ENCODE measurements at regions not wholly inside any gene's neighbourhood (a gene's known extent, or its start where the extent isn't known, plus 50 kb on each side); places are given as distances from the start of the nearest gene placed in this dataset.

- ATAC-seq (no peak), DNase-seq (ENCODE audit: extremely low read depth in 1 of 4, low spot score in 3 of 4) (no peak), FAIRE-seq (no peak)
- Histone ChIP-seq H3K27ac (ENCODE audit: extremely low read depth, low read depth, low read length) (no peak overlapping the region), H4K20me1 (replicated peaks; ENCODE audit: control insufficient read depth, insufficient read depth, low read length) (no peaks in the 10 kb centered on the region), H3K36me3 (ENCODE audit: control insufficient read depth, insufficient read depth, low read length) (no peaks in the 10 kb centered on the region), H3K27me3 (ENCODE audit: control insufficient read depth in 2 of 2, insufficient read depth in 2 of 2, low read length in 2 of 2) (peaks cover 0 to 26% of the 10 kb centered on the region in 2 experiments; a peak in 3 of 5 replicates), H3K79me2 (ENCODE audit: control insufficient read depth, insufficient read depth, low read length) (no peaks in the 10 kb centered on the region), H2AFZ (ENCODE audit: low read depth, low read length) (no peak overlapping the region), H3K9me3 (replicated peaks; ENCODE audit: control insufficient read depth, insufficient read depth, low read depth, low read length) (no peaks in the 10 kb centered on the region), H3K9ac (ENCODE audit: insufficient read depth in 1 of 2, low read depth in 2 of 2, low read length in 2 of 2) (no peak overlapping the region), H3K4me2 (ENCODE audit: insufficient read depth, low read length) (no peak overlapping the region), H3K4me3 (no peak overlapping the region), H3K4me1 (replicated peaks in 1 of 2; ENCODE audit: control insufficient read depth in 2 of 2, insufficient read depth in 2 of 2, low read length in 2 of 2) (no peaks in the 10 kb centered on the region), H3K9me1 (ENCODE audit: control insufficient read depth, insufficient read depth, low read length) (no peaks in the 10 kb centered on the region)
- intact Hi-C loops (cut with micrococcal nuclease) (no loop called here), in situ Hi-C loops (cut with MboI) (no loop called here)
- ChIA-PET CTCF (ENCODE audit: low intra/inter-chr PET ratio) (no interaction called here), POLR2A (no interaction called here)
- no TSS peak for BruUV-seq (replicated peaks)
- WGBS (ENCODE audit: insufficient coverage, low coverage, missing lambda C conversion rate): under 1% methylated on average over 21 of the region's 22 CpGs
- TF ChIP-seq ZNF277 (CRISPR knock-in tag; IDR thresholded peaks at IDR 0.05; ENCODE audit: borderline replicate concordance) (no peak), SP1 (CRISPR knock-in tag; IDR thresholded peaks at IDR 0.05) (no peak), DEAF1 (CRISPR knock-in tag; IDR thresholded peaks at IDR 0.05) (no peak), RBBP5 (IDR thresholded peaks at IDR 0.05; ENCODE audit: borderline replicate concordance, insufficient read depth, low read length, poor library complexity, severe bottlenecking) (no peak), FOXK2 (conservative IDR thresholded peaks at IDR 0.05 in 1 of 2, IDR thresholded peaks at IDR 0.05 in 1 of 2; ENCODE audit: low read depth in 2 of 2) (no peak), ZNF3 (CRISPR knock-in tag; IDR thresholded peaks at IDR 0.05) (no peak), HNRNPK (IDR thresholded peaks at IDR 0.05; ENCODE audit: low read depth, low read length, poor library complexity, severe bottlenecking) (no peak), THRAP3 (IDR thresholded peaks at IDR 0.05; ENCODE audit: borderline replicate concordance) (no peak), HMGXB4 (CRISPR knock-in tag; IDR thresholded peaks at IDR 0.05) (no peak), ZBED1 (IDR thresholded peaks at IDR 0.05) (no peak)
Measured at GRCh38 chr10:129396021-129396722, 70.9 kb upstream of the MGMT start.

Data from K562 (cell line).